SK-N-SH (cell line): ENCODE measurements at regions not wholly inside any gene's neighbourhood (a gene's known extent, or its start where the extent isn't known, plus 50 kb on each side); places are given as distances from the start of the nearest gene placed in this dataset.

Experiments used
- FOXJ3 ChIP-seq: sonication (generic); formaldehyde crosslinking; IDR thresholded peaks from 2 replicates; pipeline ENCODE4 v1.5.1; 2020; ENCODE audit warnings: mild to moderate bottlenecking, missing genetic modification reagents
- FOXM1 ChIP-seq: IDR thresholded peaks from 2 replicates; pipeline ENCODE4 v1.4.0; 2012; ENCODE audit warnings: low read depth, mild to moderate bottlenecking
- GABPA ChIP-seq: IDR thresholded peaks from 2 replicates; pipeline ENCODE4 v1.4.0; 2012; ENCODE audit warnings: low read depth, mild to moderate bottlenecking
- JUND ChIP-seq: IDR thresholded peaks from 2 replicates; pipeline ENCODE4 v1.4.0; 2012
- MXI1 ChIP-seq: IDR thresholded peaks from 2 replicates; pipeline ENCODE4 v1.6.1; 2012; ENCODE audit warnings: mild to moderate bottlenecking, low read depth, low read length, improper control_type of control experiment
- NRF1 ChIP-seq: IDR thresholded peaks from 2 replicates; pipeline ENCODE4 v1.6.1; 2012; ENCODE audit warnings: low read depth, mild to moderate bottlenecking, low read length
- POLR2AphosphoS5 ChIP-seq: IDR thresholded peaks from 2 replicates; pipeline ENCODE4 v1.6.1; 2012; ENCODE audit warnings: low read depth, low read length
- RAD21 ChIP-seq: IDR thresholded peaks from 2 replicates; pipeline ENCODE4 v1.6.1; 2012; ENCODE audit warnings: mild to moderate bottlenecking, low read length
- REST ChIP-seq: IDR thresholded peaks from 2 replicates; pipeline ENCODE4 v1.6.1; 2012; ENCODE audit warnings: mild to moderate bottlenecking, low read depth, low read length, moderate library complexity
- TEAD4 ChIP-seq: IDR thresholded peaks from 2 replicates; pipeline ENCODE4 v1.4.0; 2012; ENCODE audit warnings: mild to moderate bottlenecking, borderline replicate concordance; ENCODE audit not compliant: insufficient read depth
- ZBTB33 ChIP-seq: IDR thresholded peaks from 2 replicates; pipeline ENCODE4 v1.4.0; 2012; ENCODE audit warnings: low read depth, borderline replicate concordance
- TF ChIP-seq, protein P1 (sequence below): IDR thresholded peaks from 2 replicates; pipeline ENCODE4 v1.4.0; 2012; ENCODE audit warnings: low read depth
- TF ChIP-seq, protein P2 (sequence below): fragments of 200-600 bp; sonication (generic); IDR thresholded peaks from 2 replicates; pipeline ENCODE4 v1.6.1; 2017; ENCODE audit warnings: antibody characterized with exemption, mild to moderate bottlenecking, moderate library complexity
- TF ChIP-seq, protein P3 (sequence below): fragments of 150-350 bp; IDR thresholded peaks from 2 replicates; pipeline ENCODE4 v1.6.1; 2016; ENCODE audit warnings: mild to moderate bottlenecking, low read depth, low read length

DNA sequence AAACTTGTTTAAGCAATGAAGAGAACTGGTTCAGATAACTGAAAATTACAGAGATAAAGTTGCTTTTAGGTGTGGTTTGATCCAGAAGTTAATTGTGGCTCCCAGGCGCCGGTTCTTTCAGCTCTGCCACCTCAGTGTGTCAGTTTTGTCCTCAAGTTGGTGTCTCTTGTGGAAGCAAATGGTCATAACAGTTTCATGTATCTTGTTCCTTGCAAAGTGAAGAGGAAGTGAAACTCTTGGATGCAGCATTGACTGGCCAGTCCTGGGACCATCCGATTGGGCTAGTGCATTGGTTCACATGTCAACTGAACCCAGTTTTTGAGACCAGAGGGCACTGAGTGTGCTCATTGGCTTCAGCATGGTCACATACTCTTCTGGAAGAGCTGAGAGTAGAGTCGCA lies 181.4 kb upstream of the GRM7 start:
- TF ChIP-seq RAD21 = no peak
- TF ChIP-seq TEAD4 = no peak
- TF ChIP-seq, protein P1, sequence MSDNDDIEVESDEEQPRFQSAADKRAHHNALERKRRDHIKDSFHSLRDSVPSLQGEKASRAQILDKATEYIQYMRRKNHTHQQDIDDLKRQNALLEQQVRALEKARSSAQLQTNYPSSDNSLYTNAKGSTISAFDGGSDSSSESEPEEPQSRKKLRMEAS = no peak
- TF ChIP-seq, protein P2, sequence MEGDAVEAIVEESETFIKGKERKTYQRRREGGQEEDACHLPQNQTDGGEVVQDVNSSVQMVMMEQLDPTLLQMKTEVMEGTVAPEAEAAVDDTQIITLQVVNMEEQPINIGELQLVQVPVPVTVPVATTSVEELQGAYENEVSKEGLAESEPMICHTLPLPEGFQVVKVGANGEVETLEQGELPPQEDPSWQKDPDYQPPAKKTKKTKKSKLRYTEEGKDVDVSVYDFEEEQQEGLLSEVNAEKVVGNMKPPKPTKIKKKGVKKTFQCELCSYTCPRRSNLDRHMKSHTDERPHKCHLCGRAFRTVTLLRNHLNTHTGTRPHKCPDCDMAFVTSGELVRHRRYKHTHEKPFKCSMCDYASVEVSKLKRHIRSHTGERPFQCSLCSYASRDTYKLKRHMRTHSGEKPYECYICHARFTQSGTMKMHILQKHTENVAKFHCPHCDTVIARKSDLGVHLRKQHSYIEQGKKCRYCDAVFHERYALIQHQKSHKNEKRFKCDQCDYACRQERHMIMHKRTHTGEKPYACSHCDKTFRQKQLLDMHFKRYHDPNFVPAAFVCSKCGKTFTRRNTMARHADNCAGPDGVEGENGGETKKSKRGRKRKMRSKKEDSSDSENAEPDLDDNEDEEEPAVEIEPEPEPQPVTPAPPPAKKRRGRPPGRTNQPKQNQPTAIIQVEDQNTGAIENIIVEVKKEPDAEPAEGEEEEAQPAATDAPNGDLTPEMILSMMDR = no peak
- no peak for TF ChIP-seq JUND
- no peak for TF ChIP-seq GABPA
- TF ChIP-seq REST = no peak
- no peak for TF ChIP-seq NRF1
- TF ChIP-seq ZBTB33 = no peak
- TF ChIP-seq, protein P3, sequence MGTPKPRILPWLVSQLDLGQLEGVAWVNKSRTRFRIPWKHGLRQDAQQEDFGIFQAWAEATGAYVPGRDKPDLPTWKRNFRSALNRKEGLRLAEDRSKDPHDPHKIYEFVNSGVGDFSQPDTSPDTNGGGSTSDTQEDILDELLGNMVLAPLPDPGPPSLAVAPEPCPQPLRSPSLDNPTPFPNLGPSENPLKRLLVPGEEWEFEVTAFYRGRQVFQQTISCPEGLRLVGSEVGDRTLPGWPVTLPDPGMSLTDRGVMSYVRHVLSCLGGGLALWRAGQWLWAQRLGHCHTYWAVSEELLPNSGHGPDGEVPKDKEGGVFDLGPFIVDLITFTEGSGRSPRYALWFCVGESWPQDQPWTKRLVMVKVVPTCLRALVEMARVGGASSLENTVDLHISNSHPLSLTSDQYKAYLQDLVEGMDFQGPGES = no peak
- no peak for TF ChIP-seq FOXM1
- TF ChIP-seq MXI1 = no peak
- no peak for TF ChIP-seq FOXJ3 (CRISPR knock-in tag)
- TF ChIP-seq POLR2AphosphoS5 = no peak
